NCI-H446 (cell line): ENCODE measurements at regions not wholly inside any gene's neighbourhood (a gene's known extent, or its start where the extent isn't known, plus 50 kb on each side); places are given as distances from the start of the nearest gene placed in this dataset.

Source experiments
- DNase-seq, 2 experiments: peaks; one replicate each; lab custom pipeline; 2025; lab: John Stamatoyannopoulos, UW

DNA sequence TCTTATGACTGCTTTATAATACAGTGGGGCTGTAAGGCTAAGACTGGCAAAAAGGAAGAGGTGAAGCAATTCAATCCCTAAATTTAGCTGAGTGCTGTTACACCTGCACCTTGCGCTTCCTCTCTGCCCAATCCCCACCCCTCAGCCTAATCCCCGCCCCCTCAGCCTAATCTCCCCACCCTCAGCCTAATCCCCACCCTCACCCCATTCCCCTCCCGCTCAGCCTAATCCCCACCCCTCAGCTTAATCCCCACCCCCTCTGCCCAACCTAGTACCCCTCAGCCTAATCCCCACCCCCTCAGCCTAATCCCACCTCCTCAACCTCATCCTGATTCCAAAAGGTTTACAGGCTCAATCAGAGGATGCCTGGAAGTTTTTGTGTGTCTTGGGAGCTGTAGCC lies 155.5 kb downstream of the PMP22 start:
- DNase-seq: no peak

GRCh38 chr17:15108992-15109391 lies 156.1 kb downstream of the PMP22 start:
- no peak for DNase-seq

GRCh38 chr17:15106540-15106939 lies 158.6 kb downstream of the PMP22 start:
- no peak for DNase-seq

- DNase-seq: no peak
Observed at GRCh38 chr17:15103785-15104184, 161.3 kb downstream of the PMP22 start.

DNA sequence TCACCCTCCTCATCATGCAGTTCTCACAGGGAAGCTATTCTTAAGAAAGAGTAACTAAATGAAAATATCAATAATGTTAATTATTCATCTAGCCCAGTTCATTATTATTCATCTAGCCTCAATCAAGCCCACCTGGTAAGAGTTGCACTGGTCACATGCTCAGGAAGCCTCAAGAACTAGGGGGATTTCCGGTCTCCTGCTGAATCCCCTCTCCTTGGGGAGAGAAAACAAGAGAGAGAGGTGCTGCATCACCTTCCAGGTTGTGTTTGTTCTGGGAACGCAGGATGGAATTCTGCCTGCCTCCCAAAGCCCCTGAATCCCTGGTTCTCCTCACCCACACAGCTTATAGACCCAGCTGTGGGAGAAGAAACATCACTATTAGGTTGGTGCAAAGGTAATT lies 164.0 kb downstream of the PMP22 start:
- no peak for DNase-seq

DNA sequence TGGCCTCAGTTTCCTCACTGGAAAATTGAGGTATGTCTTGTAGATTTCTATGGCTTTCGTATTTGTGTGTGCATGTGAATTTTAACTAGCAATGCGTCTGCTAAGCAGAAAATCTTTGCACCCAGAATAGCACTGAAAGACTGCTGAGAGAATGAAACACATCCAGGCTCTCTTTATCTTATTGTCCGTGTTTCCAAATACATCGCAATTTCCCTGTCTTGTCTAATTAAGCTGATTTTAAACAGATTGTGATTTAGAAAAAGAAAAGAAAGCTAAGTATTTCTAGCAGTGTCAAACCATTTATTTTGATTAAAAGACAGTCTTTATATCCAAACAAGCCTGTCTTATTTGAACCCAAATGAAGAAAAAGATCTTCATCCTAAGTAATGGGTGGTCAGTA lies 168.6 kb downstream of the PMP22 start:
- no peak for DNase-seq

- DNase-seq: no peak
Observed at GRCh38 chr17:15095935-15096334, 169.2 kb downstream of the PMP22 start.

GRCh38 chr17:15092762-15093161 lies 172.4 kb downstream of the PMP22 start:
- no peak for DNase-seq

- DNase-seq: no peak
Observed at GRCh38 chr17:15092261-15092660, 172.9 kb downstream of the PMP22 start.

GRCh38 chr17:15091825-15092224 lies 173.3 kb downstream of the PMP22 start:
- no peak for DNase-seq

GRCh38 chr17:15090533-15090932 lies 174.6 kb downstream of the PMP22 start:
- no peak for DNase-seq

GRCh38 chr17:15087946-15088345 lies 177.2 kb downstream of the PMP22 start:
- no peak for DNase-seq

DNA sequence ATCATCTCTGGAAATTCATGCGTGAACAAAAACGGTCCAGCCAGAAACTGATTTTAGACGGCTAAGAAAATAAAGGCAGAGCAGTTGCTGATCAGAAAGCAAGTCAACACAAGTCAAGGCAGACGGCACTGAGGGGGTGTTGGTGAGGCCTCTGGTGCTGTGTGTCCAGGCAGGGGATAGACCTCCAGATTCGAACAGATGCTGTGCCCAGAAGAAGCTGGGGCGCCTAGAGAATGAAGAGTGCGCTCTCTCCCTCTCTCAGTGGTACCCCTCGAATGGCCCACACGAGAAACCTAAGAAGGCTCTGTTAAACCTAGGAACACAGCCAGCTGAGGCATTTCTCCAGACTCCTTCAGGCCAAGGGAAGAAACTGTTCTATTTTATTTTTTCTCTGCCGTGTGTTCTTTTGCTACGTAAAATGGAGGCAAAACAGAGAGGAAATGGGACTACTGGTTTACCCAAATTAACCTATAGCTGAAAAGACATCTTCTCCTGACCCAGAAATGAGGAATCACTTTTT lies 178.3 kb downstream of the PMP22 start:
- no peak for DNase-seq

DNA sequence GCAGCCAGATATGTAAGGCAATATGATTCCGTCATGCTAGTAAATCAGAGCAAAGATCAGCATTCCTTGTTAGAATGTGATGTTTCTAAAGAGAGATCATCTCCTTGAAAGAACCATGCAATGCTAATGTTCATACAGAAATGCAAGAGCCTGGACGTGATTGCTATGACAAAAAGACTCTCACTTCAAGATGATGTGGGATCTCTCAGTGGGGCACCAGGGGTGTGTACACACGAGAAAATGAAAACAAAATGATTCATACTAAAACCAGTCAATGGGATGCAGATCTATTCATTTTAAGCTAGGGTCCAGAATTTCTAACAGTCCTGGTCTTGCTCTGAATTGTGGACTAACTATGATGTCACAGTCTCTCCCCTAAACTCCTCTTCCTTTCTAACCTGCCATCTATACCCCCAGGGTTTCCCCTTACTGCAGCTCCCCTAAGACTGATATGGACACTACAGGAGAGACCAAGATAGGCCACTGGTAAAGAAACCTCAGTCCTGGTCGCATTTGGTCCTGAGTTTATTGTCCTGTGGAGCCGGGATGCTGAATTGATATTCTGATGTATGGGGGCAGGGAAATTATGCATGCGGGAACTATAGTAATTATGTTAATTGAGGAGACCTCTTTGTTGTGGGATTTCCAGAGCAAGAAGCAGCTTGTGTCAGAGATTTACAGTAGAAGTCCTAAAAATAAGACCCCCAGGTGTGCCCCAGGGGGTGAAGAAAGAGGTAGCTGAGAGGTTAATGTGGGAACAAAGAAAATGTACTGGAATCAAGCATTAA lies 179.0 kb downstream of the PMP22 start:
- DNase-seq: no peak

- DNase-seq: no peak
Observed at GRCh38 chr17:15083225-15083624, 181.9 kb downstream of the PMP22 start.

DNA sequence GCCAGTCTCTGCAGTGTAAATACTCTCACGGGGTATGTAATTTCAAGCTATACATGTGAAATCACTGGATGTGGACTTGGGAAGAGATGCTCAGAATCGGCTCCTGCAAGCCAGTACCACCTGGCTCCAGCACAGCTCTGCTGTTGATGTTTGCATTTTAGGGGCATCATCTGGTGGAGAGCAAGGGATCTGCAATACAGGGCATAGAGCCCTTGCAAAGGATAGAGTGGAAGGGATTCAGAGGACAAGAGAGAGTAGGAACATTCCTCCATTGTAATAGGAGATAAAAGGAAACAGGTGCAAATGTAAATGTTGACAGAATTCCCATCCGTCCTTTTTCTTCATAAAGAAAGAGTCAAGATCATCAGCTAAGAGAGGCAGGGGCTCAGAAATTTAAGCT lies 184.1 kb downstream of the PMP22 start:
- no peak for DNase-seq

DNA sequence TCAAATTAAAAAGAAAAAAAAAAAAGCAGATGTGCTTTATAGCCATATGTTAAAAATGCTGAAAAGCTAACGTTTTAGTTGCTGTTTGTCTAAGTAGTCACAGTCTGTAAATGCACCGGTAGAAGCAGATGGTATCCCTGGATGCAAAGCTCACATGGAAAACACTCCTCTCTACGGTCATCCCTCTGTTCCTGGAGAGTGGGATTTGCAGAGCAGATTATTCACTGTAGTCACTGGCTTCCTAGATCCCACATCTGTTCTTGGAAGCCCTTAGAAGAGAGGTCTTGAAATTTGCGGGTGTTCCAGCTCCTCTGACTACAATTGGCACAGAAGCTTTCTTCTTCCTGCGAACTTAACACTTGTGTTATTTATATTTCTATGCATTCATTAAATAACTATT lies 186.6 kb downstream of the PMP22 start:
- no peak for DNase-seq

DNA sequence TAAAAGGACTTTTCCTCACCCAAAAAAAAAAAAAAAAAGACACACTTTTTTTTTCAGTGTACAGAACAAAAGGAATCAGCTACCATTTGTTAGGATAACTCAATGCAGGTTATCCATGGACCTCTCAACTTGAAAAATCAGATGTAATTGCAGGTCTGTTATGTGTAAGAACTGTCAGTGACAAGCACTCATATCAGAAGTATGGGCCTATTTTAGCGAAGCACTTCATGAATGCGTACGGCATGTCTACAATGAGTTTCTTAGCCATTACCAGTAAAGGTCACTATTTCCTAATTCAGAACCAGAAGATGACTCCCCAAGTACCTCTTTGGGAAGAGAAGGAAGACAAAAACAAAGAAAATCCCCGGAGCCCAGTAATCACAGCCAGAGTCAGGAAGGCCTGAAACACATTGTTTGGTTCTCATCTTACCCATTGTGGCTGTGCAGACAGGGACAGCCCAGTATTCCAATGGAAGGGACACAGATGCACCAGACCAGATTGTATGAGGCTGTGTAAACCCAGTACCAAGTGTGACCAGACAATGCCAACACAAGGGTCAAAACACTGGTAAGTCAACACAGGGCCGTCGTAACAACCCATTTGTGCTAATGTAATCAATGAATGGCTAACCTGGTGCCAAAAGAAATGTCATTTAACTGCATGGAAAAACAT lies 188.0 kb downstream of the PMP22 start:
- no peak for DNase-seq

GRCh38 chr17:15051933-15052332 lies 213.2 kb downstream of the PMP22 start:
- DNase-seq: no peak

- no peak for DNase-seq
Observed at GRCh38 chr17:15049795-15050160, 215.3 kb downstream of the PMP22 start.

DNA sequence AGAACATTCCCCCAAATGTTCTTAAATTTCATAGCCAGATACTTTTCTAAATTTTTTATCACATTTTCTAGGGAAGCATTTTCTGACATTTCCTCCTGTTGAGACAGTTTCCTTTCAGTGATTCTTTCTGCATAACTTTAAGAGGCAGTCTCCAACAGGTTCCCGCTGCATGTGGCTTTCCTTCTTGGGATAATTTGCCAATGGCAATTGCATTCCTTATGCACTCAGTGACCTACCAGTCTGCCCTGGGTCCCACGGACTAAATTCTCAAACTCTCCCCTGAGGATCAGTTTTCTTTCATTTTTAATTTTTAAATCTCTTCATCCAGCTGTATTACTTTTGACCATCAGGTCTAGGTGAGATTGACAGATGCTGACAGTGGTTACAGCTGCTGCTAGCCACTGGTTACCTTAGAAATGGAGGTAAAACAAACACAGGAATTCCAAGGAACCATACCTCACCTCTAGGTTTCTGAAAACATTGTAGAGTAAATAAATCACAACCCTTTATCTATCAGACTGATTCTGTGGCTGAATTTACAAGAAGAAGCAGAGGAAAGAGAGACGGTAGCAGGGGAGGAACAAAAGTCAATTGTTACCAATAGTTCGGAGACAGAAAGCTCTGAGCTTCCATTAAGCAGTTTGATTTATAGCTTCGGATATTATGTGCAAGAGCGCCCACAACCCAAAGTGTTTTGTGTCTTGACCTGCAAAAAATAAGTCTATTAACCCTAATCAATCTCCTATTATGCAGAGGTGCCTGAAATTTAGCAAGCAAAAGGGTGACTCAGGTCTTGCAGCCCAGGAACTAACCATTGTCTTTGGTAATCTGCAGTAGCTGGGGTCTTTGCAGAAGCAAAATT lies 216.0 kb downstream of the PMP22 start:
- no peak for DNase-seq

GRCh38 chr17:15048381-15048780 lies 216.7 kb downstream of the PMP22 start:
- DNase-seq: no peak

- DNase-seq: no peak
Observed at GRCh38 chr17:15042311-15042710, 222.8 kb downstream of the PMP22 start.
